HUES48 (cell line): ENCODE measurements at regions not wholly inside any gene's neighbourhood (a gene's known extent, or its start where the extent isn't known, plus 50 kb on each side); places are given as distances from the start of the nearest gene placed in this dataset.

Experiments
- H3K27ac ChIP-seq: one replicate; pipeline ENCODE4 v1.7.0; 2013; ENCODE audit warnings: low read depth, low read length, inconsistent platforms
- H3K27me3 ChIP-seq: 2 replicates; pipeline ENCODE4 v1.6.1; 2013; ENCODE audit warnings: mild to moderate bottlenecking, low read length; ENCODE audit not compliant: control insufficient read depth, insufficient read depth
- H3K36me3 ChIP-seq: 2 replicates; pipeline ENCODE4 v1.6.1; 2013; ENCODE audit warnings: low read length; ENCODE audit not compliant: control insufficient read depth, insufficient read depth
- H3K4me1 ChIP-seq: 2 replicates; pipeline ENCODE4 v1.6.1; 2013; ENCODE audit warnings: mild to moderate bottlenecking, low read length; ENCODE audit not compliant: control insufficient read depth, insufficient read depth
- H3K4me3 ChIP-seq: 2 replicates; pipeline ENCODE4 v1.5.1; 2013; ENCODE audit warnings: mild to moderate bottlenecking, low read depth, low read length
- H3K9ac ChIP-seq: 2 replicates; pipeline ENCODE4 v1.6.1; 2013; ENCODE audit warnings: mild to moderate bottlenecking, low read depth, low read length, moderate library complexity
- H3K9me3 ChIP-seq: 2 replicates; pipeline ENCODE4 v1.6.1; 2013; ENCODE audit warnings: low read length; ENCODE audit not compliant: control insufficient read depth, insufficient read depth

- no peaks in the 10 kb centered on the region for H3K27me3 ChIP-seq
- no peaks in the 10 kb centered on the region for H3K9me3 ChIP-seq
- H3K9ac ChIP-seq = no peak overlapping the region
Measured at GRCh38 chr7:109049366-109049765, 479.7 kb downstream of the DNAJB9 start.

GRCh38 chr7:109059089-109059488 lies 489.4 kb downstream of the DNAJB9 start:
- Histone ChIP-seq H3K4me1 (no peaks in the 10 kb centered on the region), H3K4me3 (no peak overlapping the region), H3K9me3 (no peaks in the 10 kb centered on the region), H3K27me3 (no peaks in the 10 kb centered on the region), H3K9ac (no peak overlapping the region), H3K36me3 (no peaks in the 10 kb centered on the region), H3K27ac (no peak overlapping the region)

More at GRCh38 chr7:109049366-109049765, 479.7 kb downstream of the DNAJB9 start:
- H3K27ac ChIP-seq = no peak overlapping the region
- no peaks in the 10 kb centered on the region for H3K4me1 ChIP-seq
- no peaks in the 10 kb centered on the region for H3K36me3 ChIP-seq
- no peak overlapping the region for H3K4me3 ChIP-seq

GRCh38 chr7:109062798-109063197 lies 493.1 kb downstream of the DNAJB9 start:
- Histone ChIP-seq H3K9ac (no peak overlapping the region), H3K27ac (no peak overlapping the region), H3K9me3 (no peaks in the 10 kb centered on the region), H3K36me3 (no peaks in the 10 kb centered on the region), H3K27me3 (no peaks in the 10 kb centered on the region), H3K4me3 (no peak overlapping the region), H3K4me1 (no peaks in the 10 kb centered on the region)

GRCh38 chr7:109073543-109073942 lies 503.9 kb downstream of the DNAJB9 start:
- Histone ChIP-seq H3K36me3 (no peaks in the 10 kb centered on the region), H3K4me1 (peaks cover 10% of the 10 kb centered on the region), H3K27ac (no peak overlapping the region), H3K27me3 (no peaks in the 10 kb centered on the region), H3K4me3 (no peak overlapping the region), H3K9me3 (no peaks in the 10 kb centered on the region), H3K9ac (no peak overlapping the region)

- no peak overlapping the region for H3K27ac ChIP-seq
- no peak overlapping the region for H3K4me3 ChIP-seq
- H3K9me3 ChIP-seq = no peaks in the 10 kb centered on the region
- no peaks in the 10 kb centered on the region for H3K36me3 ChIP-seq
- no peaks in the 10 kb centered on the region for H3K27me3 ChIP-seq
- peaks cover 10% of the 10 kb centered on the region for H3K4me1 ChIP-seq
- H3K9ac ChIP-seq = no peak overlapping the region
Measured at GRCh38 chr7:109076396-109076972, 506.8 kb downstream of the DNAJB9 start.

GRCh38 chr7:109091042-109091441 lies 521.4 kb downstream of the DNAJB9 start:
- no peaks in the 10 kb centered on the region for H3K9me3 ChIP-seq
- H3K4me1 ChIP-seq = no peaks in the 10 kb centered on the region
- no peaks in the 10 kb centered on the region for H3K27me3 ChIP-seq
- H3K4me3 ChIP-seq = no peak overlapping the region
- no peak overlapping the region for H3K9ac ChIP-seq
- no peaks in the 10 kb centered on the region for H3K36me3 ChIP-seq
- no peak overlapping the region for H3K27ac ChIP-seq

- Histone ChIP-seq H3K36me3 (no peaks in the 10 kb centered on the region), H3K4me3 (no peak overlapping the region), H3K4me1 (no peaks in the 10 kb centered on the region), H3K9me3 (no peaks in the 10 kb centered on the region), H3K27ac (no peak overlapping the region), H3K9ac (no peak overlapping the region), H3K27me3 (no peaks in the 10 kb centered on the region)
Measured at GRCh38 chr7:109092268-109092667, 522.6 kb downstream of the DNAJB9 start.

GRCh38 chr7:109101332-109101731 lies 531.7 kb downstream of the DNAJB9 start:
- no peaks in the 10 kb centered on the region for H3K36me3 ChIP-seq
- no peaks in the 10 kb centered on the region for H3K9me3 ChIP-seq
- no peak overlapping the region for H3K27ac ChIP-seq
- H3K4me3 ChIP-seq = no peak overlapping the region
- no peaks in the 10 kb centered on the region for H3K4me1 ChIP-seq
- no peaks in the 10 kb centered on the region for H3K27me3 ChIP-seq
- H3K9ac ChIP-seq = no peak overlapping the region

GRCh38 chr7:109109558-109109957 lies 539.9 kb downstream of the DNAJB9 start:
- Histone ChIP-seq H3K36me3 (no peaks in the 10 kb centered on the region), H3K4me1 (0 out of 2 replicates have a peak, but pooled peaks cover 7% of the 10 kb centered on the region), H3K9me3 (no peaks in the 10 kb centered on the region), H3K27ac (no peak overlapping the region), H3K9ac (no peak overlapping the region), H3K4me3 (no peak overlapping the region), H3K27me3 (no peaks in the 10 kb centered on the region)

- Histone ChIP-seq H3K9ac (no peak overlapping the region), H3K9me3 (no peaks in the 10 kb centered on the region), H3K4me1 (0 out of 2 replicates have a peak, but pooled peaks cover 7% of the 10 kb centered on the region), H3K27me3 (no peaks in the 10 kb centered on the region), H3K4me3 (no peak overlapping the region), H3K36me3 (no peaks in the 10 kb centered on the region), H3K27ac (no peak overlapping the region)
Measured at GRCh38 chr7:109111086-109111485, 541.4 kb downstream of the DNAJB9 start.

GRCh38 chr7:109121599-109122300 lies 552.1 kb downstream of the DNAJB9 start:
- Histone ChIP-seq H3K27ac (no peak overlapping the region), H3K36me3 (no peaks in the 10 kb centered on the region), H3K9ac (no peak overlapping the region), H3K9me3 (no peaks in the 10 kb centered on the region), H3K4me1 (peaks cover 22% of the 10 kb centered on the region), H3K4me3 (no peak overlapping the region), H3K27me3 (no peaks in the 10 kb centered on the region)
